ENCODE measurements at regions not wholly inside any gene's neighbourhood (a gene's known extent, or its start where the extent isn't known, plus 50 kb on each side); places are given as distances from the start of the nearest gene placed in this dataset.
A peak's percentile ranks its signal among the peaks of the same experiment; 100 is the strongest.

DNA sequence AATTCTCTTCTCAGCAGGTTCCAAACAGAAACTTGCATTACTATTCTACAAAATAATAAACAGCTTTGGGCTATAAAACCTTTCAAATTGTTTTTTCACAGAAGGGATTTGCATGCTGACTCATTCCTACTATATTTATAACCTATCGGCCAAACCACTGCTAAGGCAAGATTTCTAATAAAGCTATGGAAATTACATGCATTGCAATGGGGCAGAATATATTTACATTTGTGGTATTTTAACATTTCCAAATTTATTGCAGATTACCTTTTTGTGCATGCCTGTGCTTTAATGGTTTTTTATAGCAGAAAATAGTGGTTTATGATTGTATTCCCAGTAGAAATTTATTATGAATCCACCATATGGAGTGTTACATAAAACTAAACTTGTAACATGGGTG, 69.0 kb upstream of the NPVF start:
- Mint-ChIP-seq H3K4me1 (ENCODE audit: unreplicated experiment) (no peaks in the 10 kb centered on the region), H3K27me3 (ENCODE audit: unreplicated experiment) (no peaks in the 10 kb centered on the region), H3K36me3 (ENCODE audit: unreplicated experiment) (no peaks in the 10 kb centered on the region), H3K9me3 (ENCODE audit: unreplicated experiment) (no peaks in the 10 kb centered on the region), H3K27ac (ENCODE audit: unreplicated experiment) (no peak overlapping the region), H3K4me3 (ENCODE audit: unreplicated experiment) (no peak overlapping the region)
- DNase-seq (ENCODE audit: extremely low spot score, unreplicated experiment), result no peak
- TF ChIP-seq CTCF (IDR thresholded peaks at IDR 0.05), result no peak

- TF ChIP-seq CTCF (IDR thresholded peaks at IDR 0.05), result no peak
- no peak for DNase-seq (ENCODE audit: extremely low spot score, unreplicated experiment)
- Mint-ChIP-seq H3K4me1 (ENCODE audit: unreplicated experiment) (peaks cover 6% of the 10 kb centered on the region), H3K4me3 (ENCODE audit: unreplicated experiment) (no peak overlapping the region), H3K27ac (ENCODE audit: unreplicated experiment) (peak overlapping the region; percentile 17), H3K27me3 (ENCODE audit: unreplicated experiment) (no peaks in the 10 kb centered on the region), H3K9me3 (ENCODE audit: unreplicated experiment) (no peaks in the 10 kb centered on the region), H3K36me3 (ENCODE audit: unreplicated experiment) (no peaks in the 10 kb centered on the region)
Measured at GRCh38 chr7:25303281-25304181, 75.2 kb upstream of the NPVF start.

GRCh38 chr7:25304691-25305090, 76.4 kb upstream of the NPVF start:
- no peak for TF ChIP-seq CTCF (IDR thresholded peaks at IDR 0.05)
- no peaks in the 10 kb centered on the region for H3K36me3 Mint-ChIP-seq (ENCODE audit: unreplicated experiment)
- H3K27me3 Mint-ChIP-seq (ENCODE audit: unreplicated experiment), result no peaks in the 10 kb centered on the region
- H3K9me3 Mint-ChIP-seq (ENCODE audit: unreplicated experiment), result no peaks in the 10 kb centered on the region
- DNase-seq (ENCODE audit: extremely low spot score, unreplicated experiment), result no peak
- no peak overlapping the region for H3K4me3 Mint-ChIP-seq (ENCODE audit: unreplicated experiment)
- H3K4me1 Mint-ChIP-seq (ENCODE audit: unreplicated experiment), result peaks cover 6% of the 10 kb centered on the region
- no peak overlapping the region for H3K27ac Mint-ChIP-seq (ENCODE audit: unreplicated experiment)

DNA sequence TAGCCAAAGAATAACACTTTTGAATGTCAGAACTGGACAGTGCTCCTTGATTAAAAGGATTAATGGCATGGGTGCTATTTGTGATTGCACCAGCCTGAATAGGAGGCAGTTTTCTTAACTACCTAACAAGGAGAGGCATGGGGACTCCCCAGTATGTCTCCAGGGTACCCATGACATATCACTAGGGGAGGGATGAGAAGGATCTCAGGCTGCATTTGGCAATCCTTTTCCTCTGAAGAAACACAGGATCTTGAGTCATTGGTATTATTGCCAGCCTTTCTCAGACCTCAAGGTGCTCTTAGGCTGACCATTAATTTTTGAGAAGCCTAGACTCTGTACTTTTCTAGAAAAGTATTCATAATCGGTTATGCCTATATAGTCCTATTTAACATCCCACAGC, 77.5 kb upstream of the NPVF start:
- Mint-ChIP-seq H3K36me3 (ENCODE audit: unreplicated experiment) (no peaks in the 10 kb centered on the region), H3K9me3 (ENCODE audit: unreplicated experiment) (no peaks in the 10 kb centered on the region), H3K27me3 (ENCODE audit: unreplicated experiment) (no peaks in the 10 kb centered on the region), H3K4me3 (ENCODE audit: unreplicated experiment) (no peak overlapping the region), H3K4me1 (ENCODE audit: unreplicated experiment) (peaks cover 6% of the 10 kb centered on the region), H3K27ac (ENCODE audit: unreplicated experiment) (no peak overlapping the region)
- DNase-seq (ENCODE audit: extremely low spot score, unreplicated experiment), result no peak
- no peak for TF ChIP-seq CTCF (IDR thresholded peaks at IDR 0.05)

DNA sequence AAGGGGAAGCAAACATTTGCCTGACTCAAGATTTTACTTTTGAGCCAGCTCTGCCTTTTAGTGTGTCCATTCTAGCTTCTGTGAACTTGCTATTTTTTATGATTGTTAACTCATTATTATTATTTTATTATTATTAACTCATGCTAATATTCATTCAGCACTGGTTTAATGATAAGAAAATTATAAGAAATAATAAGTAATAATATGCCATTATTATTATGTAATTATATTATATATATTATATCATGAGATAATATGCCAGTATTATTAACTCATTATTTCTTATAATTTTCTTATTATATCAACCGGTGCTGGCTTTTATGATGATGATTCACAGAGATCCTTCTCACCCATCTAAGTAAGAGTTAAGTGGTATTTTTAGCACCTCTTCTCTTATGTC, 79.3 kb upstream of the NPVF start:
- Mint-ChIP-seq H3K27me3 (ENCODE audit: unreplicated experiment) (no peaks in the 10 kb centered on the region), H3K36me3 (ENCODE audit: unreplicated experiment) (no peaks in the 10 kb centered on the region), H3K4me3 (ENCODE audit: unreplicated experiment) (no peak overlapping the region), H3K4me1 (ENCODE audit: unreplicated experiment) (peaks cover 6% of the 10 kb centered on the region), H3K9me3 (ENCODE audit: unreplicated experiment) (no peaks in the 10 kb centered on the region), H3K27ac (ENCODE audit: unreplicated experiment) (no peak overlapping the region)
- DNase-seq (ENCODE audit: extremely low spot score, unreplicated experiment), result no peak
- TF ChIP-seq CTCF (IDR thresholded peaks at IDR 0.05), result no peak
